A549 (cell line): ENCODE measurements at regions not wholly inside any gene's neighbourhood (a gene's known extent, or its start where the extent isn't known, plus 50 kb on each side); places are given as distances from the start of the nearest gene placed in this dataset.
"Not testable (repeated sequence)": the region's sequence is repeated elsewhere in the genome, so short reads cannot be mapped to it uniquely, and the experiment has no call there.

ENCODE experiments used
- EP300 ChIP-seq, 2 experiments: fragments of >200 bp; sonication (Bioruptor Twin); formaldehyde crosslinking; IDR thresholded peaks; 2 replicates in 1 of 2; 3 replicates in 1 of 2; pipeline ENCODE4 v1.6.1; 2016 to 2017
- JUN ChIP-seq, 2 experiments: fragments of >200 bp; sonication (Bioruptor Twin); formaldehyde crosslinking; IDR thresholded peaks; 2 replicates in 1 of 2; 3 replicates in 1 of 2; pipeline ENCODE4 v1.6.1; 2016 to 2017
- MAFK ChIP-seq: fragments of 450-650 bp; IDR thresholded peaks from 2 replicates; pipeline ENCODE4 v1.6.1; 2014; ENCODE audit not compliant: partially characterized antibody
- RCOR1 ChIP-seq: fragments of 150-350 bp; IDR thresholded peaks from 2 replicates; pipeline ENCODE4 v1.6.1; 2014; ENCODE audit warnings: antibody characterized with exemption, low read length, low read depth
- TF ChIP-seq, protein P1 (sequence below): fragments of >200 bp; sonication (Bioruptor Twin); formaldehyde crosslinking; IDR thresholded peaks from 3 replicates; pipeline ENCODE4 v1.5.1; 2016
- TF ChIP-seq, protein P2 (sequence below): IDR thresholded peaks from 2 replicates; pipeline ENCODE4 v1.6.1; 2012
- TF ChIP-seq, protein P3 (sequence below): IDR thresholded peaks from 2 replicates; pipeline ENCODE4 v1.6.1; 2012

DNA sequence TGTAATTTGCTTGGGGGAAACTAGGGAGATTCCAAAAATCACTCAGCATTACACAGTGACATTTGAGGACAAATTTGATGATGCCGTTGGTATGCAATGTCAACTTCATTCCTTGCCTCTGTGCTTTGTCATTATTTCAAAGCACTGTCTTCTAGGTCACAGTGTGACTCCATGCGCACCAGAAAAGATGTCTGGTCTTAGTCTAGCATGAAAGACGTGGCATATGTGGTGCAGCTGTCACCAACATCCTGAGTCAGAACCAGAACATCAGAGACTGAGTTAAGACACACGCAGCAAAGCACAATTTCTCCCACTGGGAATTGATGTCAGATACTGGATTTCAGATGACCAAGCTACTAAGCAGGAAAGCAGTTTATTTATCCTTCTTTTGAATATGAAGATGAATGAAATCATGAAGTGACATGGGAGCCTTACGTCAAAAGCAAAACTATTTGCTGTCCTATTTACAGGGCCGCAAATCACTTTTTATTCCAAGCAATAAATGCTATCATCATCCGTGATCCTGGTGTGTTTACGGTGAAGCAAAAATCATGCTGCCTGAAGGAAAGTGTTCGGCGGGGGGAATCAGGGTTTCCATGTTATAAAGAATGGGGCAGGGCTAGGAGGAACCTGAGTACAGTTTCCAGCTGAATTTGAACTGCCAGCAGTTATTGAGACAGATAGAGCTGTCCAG lies 356.1 kb downstream of the ANAPC1 start:
- TF ChIP-seq MAFK; JUN (IDR thresholded peaks at IDR 0.05); EP300 (IDR thresholded peaks at IDR 0.05); RCOR1: not testable (repeated sequence)
- TF ChIP-seq, protein P1, sequence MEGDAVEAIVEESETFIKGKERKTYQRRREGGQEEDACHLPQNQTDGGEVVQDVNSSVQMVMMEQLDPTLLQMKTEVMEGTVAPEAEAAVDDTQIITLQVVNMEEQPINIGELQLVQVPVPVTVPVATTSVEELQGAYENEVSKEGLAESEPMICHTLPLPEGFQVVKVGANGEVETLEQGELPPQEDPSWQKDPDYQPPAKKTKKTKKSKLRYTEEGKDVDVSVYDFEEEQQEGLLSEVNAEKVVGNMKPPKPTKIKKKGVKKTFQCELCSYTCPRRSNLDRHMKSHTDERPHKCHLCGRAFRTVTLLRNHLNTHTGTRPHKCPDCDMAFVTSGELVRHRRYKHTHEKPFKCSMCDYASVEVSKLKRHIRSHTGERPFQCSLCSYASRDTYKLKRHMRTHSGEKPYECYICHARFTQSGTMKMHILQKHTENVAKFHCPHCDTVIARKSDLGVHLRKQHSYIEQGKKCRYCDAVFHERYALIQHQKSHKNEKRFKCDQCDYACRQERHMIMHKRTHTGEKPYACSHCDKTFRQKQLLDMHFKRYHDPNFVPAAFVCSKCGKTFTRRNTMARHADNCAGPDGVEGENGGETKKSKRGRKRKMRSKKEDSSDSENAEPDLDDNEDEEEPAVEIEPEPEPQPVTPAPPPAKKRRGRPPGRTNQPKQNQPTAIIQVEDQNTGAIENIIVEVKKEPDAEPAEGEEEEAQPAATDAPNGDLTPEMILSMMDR = not testable (repeated sequence)
- TF ChIP-seq, protein P2, sequence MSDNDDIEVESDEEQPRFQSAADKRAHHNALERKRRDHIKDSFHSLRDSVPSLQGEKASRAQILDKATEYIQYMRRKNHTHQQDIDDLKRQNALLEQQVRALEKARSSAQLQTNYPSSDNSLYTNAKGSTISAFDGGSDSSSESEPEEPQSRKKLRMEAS = not testable (repeated sequence)
- TF ChIP-seq, protein P3, sequence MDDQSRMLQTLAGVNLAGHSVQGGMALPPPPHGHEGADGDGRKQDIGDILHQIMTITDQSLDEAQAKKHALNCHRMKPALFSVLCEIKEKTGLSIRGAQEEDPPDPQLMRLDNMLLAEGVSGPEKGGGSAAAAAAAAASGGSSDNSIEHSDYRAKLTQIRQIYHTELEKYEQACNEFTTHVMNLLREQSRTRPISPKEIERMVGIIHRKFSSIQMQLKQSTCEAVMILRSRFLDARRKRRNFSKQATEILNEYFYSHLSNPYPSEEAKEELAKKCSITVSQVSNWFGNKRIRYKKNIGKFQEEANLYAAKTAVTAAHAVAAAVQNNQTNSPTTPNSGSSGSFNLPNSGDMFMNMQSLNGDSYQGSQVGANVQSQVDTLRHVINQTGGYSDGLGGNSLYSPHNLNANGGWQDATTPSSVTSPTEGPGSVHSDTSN = not testable (repeated sequence)
